ENCODE measurements at regions not wholly inside any gene's neighbourhood (a gene's known extent, or its start where the extent isn't known, plus 50 kb on each side); places are given as distances from the start of the nearest gene placed in this dataset.

DNA sequence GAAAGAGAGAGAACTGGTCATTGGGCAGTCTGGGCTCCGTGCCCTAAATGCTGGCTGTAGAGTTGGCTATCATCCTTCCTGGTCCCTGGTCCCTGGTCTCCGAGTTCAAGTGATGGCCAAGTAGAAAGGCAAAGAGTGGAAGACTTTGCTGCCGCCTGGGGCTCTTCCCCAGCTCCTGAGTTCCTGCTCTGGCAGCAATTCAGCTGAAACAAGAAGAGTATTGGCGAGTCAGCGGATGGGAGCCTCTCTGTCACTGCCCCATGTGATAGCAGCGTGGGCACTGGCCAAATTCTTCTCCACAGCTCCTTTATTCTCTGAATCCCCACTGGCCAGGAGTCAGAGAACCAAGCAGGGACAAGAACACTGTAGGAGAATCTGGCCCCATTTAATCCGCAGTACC lies 351.0 kb upstream of the POU3F3 start:
- DNase-seq (ENCODE audit: extremely low spot score), result no peak
- CTCF ChIA-PET, result no interaction called here
- POLR2A ChIA-PET, result no interaction called here
- TF ChIP-seq, protein P1, sequence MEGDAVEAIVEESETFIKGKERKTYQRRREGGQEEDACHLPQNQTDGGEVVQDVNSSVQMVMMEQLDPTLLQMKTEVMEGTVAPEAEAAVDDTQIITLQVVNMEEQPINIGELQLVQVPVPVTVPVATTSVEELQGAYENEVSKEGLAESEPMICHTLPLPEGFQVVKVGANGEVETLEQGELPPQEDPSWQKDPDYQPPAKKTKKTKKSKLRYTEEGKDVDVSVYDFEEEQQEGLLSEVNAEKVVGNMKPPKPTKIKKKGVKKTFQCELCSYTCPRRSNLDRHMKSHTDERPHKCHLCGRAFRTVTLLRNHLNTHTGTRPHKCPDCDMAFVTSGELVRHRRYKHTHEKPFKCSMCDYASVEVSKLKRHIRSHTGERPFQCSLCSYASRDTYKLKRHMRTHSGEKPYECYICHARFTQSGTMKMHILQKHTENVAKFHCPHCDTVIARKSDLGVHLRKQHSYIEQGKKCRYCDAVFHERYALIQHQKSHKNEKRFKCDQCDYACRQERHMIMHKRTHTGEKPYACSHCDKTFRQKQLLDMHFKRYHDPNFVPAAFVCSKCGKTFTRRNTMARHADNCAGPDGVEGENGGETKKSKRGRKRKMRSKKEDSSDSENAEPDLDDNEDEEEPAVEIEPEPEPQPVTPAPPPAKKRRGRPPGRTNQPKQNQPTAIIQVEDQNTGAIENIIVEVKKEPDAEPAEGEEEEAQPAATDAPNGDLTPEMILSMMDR (IDR thresholded peaks at IDR 0.05; ENCODE audit: control extremely low read depth, extremely low read depth, low read depth, missing control alignments), result no peak

DNA sequence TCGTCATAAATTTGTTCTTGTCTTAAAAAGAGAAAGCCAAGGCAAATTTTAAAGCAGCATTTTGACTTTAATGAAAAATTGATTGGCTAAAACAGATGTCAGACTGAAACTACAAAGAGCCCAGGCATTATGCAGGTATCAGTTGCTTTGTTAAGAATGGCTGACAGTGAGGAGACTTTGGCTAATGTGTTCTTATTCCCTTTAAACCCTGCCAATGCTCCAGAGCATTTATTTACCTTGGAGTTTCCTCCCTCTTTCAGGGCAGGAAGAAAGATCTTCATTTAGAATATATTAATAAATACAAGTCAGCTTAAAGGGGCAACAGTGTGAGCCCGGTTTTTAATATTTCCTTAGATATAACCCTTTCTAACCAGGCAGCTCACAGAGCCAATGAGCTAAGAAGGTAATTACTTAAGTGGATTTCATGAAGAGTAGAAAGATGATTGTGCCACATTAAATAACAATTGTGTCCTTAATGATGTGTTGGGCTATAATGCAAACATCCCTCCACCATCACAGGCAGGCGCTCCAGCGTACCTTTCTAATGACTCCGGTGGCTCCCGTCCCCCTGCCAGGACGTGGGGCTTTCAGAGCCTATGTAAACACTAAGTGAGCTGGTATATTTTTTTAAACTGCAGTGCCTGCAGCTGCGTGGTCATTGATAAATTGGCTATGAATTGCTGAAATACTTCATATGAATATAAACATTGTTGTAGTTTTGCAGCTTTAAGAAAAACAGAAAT lies 349.4 kb upstream of the POU3F3 start:
- ChIA-PET POLR2A (no interaction called here), CTCF (interaction anchor here (1.2 kb wide), 1 partner anchor 26 kb away, joined by 4 read pairs; no protein-coding TSS in a partner anchor)
- DNase-seq (ENCODE audit: extremely low spot score), result no peak
- TF ChIP-seq, protein P1 (IDR thresholded peaks at IDR 0.05; ENCODE audit: control extremely low read depth, extremely low read depth, low read depth, missing control alignments), result no peak

DNA sequence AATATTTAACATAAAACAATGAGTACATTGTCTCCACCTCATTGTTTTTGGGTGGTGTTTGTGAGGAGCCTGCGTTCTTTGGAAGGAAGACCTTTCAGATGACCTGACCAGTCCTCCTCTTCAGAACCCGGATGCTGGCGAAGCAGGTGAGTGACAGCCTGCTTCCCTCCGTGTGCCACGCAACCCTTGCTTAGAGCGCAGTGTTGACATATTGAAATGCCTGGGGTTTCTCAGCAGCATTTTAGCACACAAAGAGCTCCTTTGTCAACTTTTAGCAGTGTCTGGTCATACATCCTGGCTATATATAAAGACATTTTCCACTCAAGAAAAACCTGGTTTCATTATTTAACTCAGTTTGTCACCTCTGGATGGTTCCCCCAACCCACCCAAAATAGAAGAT lies 335.7 kb upstream of the POU3F3 start:
- POLR2A ChIA-PET, result no interaction called here
- CTCF ChIA-PET, result no interaction called here
- no peak for DNase-seq (ENCODE audit: extremely low spot score)
- TF ChIP-seq, protein P1 (IDR thresholded peaks at IDR 0.05; ENCODE audit: control extremely low read depth, extremely low read depth, low read depth, missing control alignments), result no peak

DNA sequence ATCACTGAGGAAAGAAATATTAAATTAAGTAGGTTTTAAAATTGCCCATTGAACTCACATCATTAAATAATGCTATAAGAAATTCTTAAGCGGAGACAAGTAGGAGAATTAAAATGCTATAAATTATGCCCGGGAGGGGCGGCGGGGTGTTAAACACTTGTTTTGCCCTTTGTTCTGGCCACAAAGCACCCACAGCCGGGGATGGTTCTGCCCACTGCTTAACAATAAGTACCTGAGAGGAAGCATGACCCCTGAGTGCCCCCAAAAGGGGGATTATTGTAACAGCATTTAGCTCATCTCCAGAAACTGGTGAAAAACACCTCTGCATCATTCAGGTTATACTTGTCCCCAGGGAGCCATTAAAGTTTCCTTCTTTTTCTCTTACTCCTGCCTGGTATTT lies 332.7 kb upstream of the POU3F3 start:
- DNase-seq (ENCODE audit: extremely low spot score), result no peak
- CTCF ChIA-PET, result interaction anchor here (1.0 kb wide), 1 partner anchor 60 kb away, joined by 3 read pairs; no protein-coding TSS in a partner anchor
- TF ChIP-seq, protein P1 (IDR thresholded peaks at IDR 0.05; ENCODE audit: control extremely low read depth, extremely low read depth, low read depth, missing control alignments), result no peak
- POLR2A ChIA-PET, result no interaction called here

DNA sequence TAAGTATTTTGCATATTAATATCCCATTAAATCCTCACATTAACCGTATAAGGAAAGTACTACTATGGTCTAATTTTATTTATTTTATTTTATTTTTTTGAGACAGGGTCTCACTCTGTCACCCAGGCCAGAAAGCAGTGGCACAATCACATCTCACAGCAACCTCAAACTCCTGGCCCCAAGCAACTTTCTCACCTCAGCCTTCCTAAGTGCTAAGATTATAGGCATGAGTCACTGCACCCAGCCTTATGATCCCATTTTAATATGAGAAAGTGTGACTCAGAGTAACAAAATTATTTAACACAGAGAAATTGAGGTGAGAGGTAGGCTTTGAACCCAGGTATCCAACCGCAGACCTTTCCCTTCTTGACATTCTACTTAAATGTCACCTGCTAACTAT lies 330.0 kb upstream of the POU3F3 start:
- TF ChIP-seq, protein P1 (IDR thresholded peaks at IDR 0.05; ENCODE audit: control extremely low read depth, extremely low read depth, low read depth, missing control alignments), result no peak
- ChIA-PET CTCF (no interaction called here), POLR2A (no interaction called here)
- DNase-seq (ENCODE audit: extremely low spot score), result no peak

GRCh38 chr2:104528101-104528500 lies 325.8 kb upstream of the POU3F3 start:
- TF ChIP-seq, protein P1 (IDR thresholded peaks at IDR 0.05; ENCODE audit: control extremely low read depth, extremely low read depth, low read depth, missing control alignments), result no peak
- CTCF ChIA-PET, result no interaction called here
- POLR2A ChIA-PET, result no interaction called here
- no peak for DNase-seq (ENCODE audit: extremely low spot score)
